GM12878 (cell line): ENCODE measurements at regions not wholly inside any gene's neighbourhood (a gene's known extent, or its start where the extent isn't known, plus 50 kb on each side); places are given as distances from the start of the nearest gene placed in this dataset.

Experiments
- ATAC-seq: fragments of 200-7000 bp; cut with Tn5 transposase; 3 replicates; pipeline ENCODE4 v1.9.1; 2020; ENCODE audit warnings: mild to moderate bottlenecking, moderate library complexity
- BruUV-seq: library from RNA; stranded (reverse); fragments of 400-500 nt; replicated peaks from 2 replicates; lab custom pipeline; 2021; lab: Mats Ljungman, UMichigan
- CTCF ChIA-PET: fragments of 300-600 bp; sonication (Branson Sonifier 250); formaldehyde crosslinking; extraction: SDS; loops from one replicate; lab custom pipeline; 2021; ENCODE audit warnings: inconsistent platforms; lab: Yijun Ruan, JAX
- POLR2A ChIA-PET: fragments of 350-600 bp; formaldehyde crosslinking; extraction: SDS; loops from one replicate; lab custom pipeline; 2021; ENCODE audit warnings: inconsistent platforms; lab: Charles Lee
- RAD21 ChIA-PET: fragments of 300-600 bp; sonication (Branson Sonifier 250); formaldehyde crosslinking; loops from one replicate; lab custom pipeline; 2023; ENCODE audit warnings: antibody characterized with exemption; ENCODE audit not compliant: unreplicated experiment; lab: Charles Lee
- SMC1A ChIA-PET: fragments of 300-600 bp; sonication (Branson Sonifier 250); formaldehyde crosslinking; loops from one replicate; lab custom pipeline; 2023; ENCODE audit not compliant: unreplicated experiment, uncharacterized antibody; lab: Charles Lee
- DNase-seq: peaks from one replicate; pipeline ENCODE4 v3.0.0-alpha.2; 2011; ENCODE audit warnings: low read depth, low spot score
- FAIRE-seq: peaks from 3 replicates; lab custom pipeline; 2011; peaks lifted over from hg19 to GRCh38; lab: Jason Lieb, UNC
- H2AFZ ChIP-seq: 2 replicates; pipeline ENCODE4 v1.6.0; 2011; ENCODE audit warnings: low read depth, low read length, control low read depth; ENCODE audit not compliant: control insufficient read depth
- H3K27ac ChIP-seq: 2 replicates; pipeline ENCODE4 v1.5.1; 2011; ENCODE audit warnings: control low read depth; ENCODE audit not compliant: control insufficient read depth, insufficient read depth
- H3K27me3 ChIP-seq, 2 experiments: replicated peaks in 1 of 2; 2 replicates each; pipeline versions ENCODE4 v1.6.0 to v1.6.1; 2011; ENCODE audit warnings: low read length in 1 of 2; ENCODE audit not compliant: control insufficient read depth in 2 of 2, insufficient read depth in 2 of 2
- H3K36me3 ChIP-seq, 2 experiments: 2 replicates each; pipeline ENCODE4 v1.5.1; 2011; ENCODE audit warnings: low read length in 1 of 2; ENCODE audit not compliant: control insufficient read depth in 2 of 2, insufficient read depth in 2 of 2
- H3K4me1 ChIP-seq: 2 replicates; pipeline ENCODE4 v1.6.1; 2011; ENCODE audit warnings: mild to moderate bottlenecking, low read length, moderate library complexity, mixed read lengths; ENCODE audit not compliant: control insufficient read depth, insufficient read depth
- H3K4me2 ChIP-seq: 2 replicates; pipeline ENCODE4 v1.6.0; 2011; ENCODE audit warnings: control low read depth; ENCODE audit not compliant: control insufficient read depth, insufficient read depth
- H3K4me3 ChIP-seq: fragments of 200-600 bp; sonication (generic); 2 replicates; pipeline ENCODE4 v1.5.1; 2016
- H3K79me2 ChIP-seq: 2 replicates; pipeline ENCODE4 v1.6.0; 2011; ENCODE audit warnings: low read length; ENCODE audit not compliant: control insufficient read depth, insufficient read depth
- H3K9ac ChIP-seq: 2 replicates; pipeline ENCODE4 v1.8.0; 2011; ENCODE audit warnings: low read length, control low read depth, mixed read lengths; ENCODE audit not compliant: control insufficient read depth, insufficient read depth
- H3K9me3 ChIP-seq: replicated peaks from 3 replicates; pipeline ENCODE4 v1.5.1; 2011; ENCODE audit warnings: mild to moderate bottlenecking, low read length; ENCODE audit not compliant: control insufficient read depth, insufficient read depth
- H4K20me1 ChIP-seq: 2 replicates; pipeline ENCODE4 v1.6.0; 2011; ENCODE audit not compliant: control insufficient read depth, insufficient read depth
- ATF7 ChIP-seq: fragments of 450-650 bp; IDR thresholded peaks from 2 replicates; pipeline ENCODE4 v1.6.1; 2016; ENCODE audit warnings: low read depth, mild to moderate bottlenecking
- BCL3 ChIP-seq: IDR thresholded peaks from 2 replicates; pipeline ENCODE4 v1.6.1; 2011; ENCODE audit warnings: borderline replicate concordance, low read depth, mild to moderate bottlenecking, moderate library complexity, low read length; ENCODE audit not compliant: insufficient read depth, poor library complexity, severe bottlenecking
- CREB1 ChIP-seq: IDR thresholded peaks from 2 replicates; pipeline ENCODE4 v1.6.1; 2012; ENCODE audit warnings: low read depth, mild to moderate bottlenecking, inconsistent platforms
- E4F1 ChIP-seq: fragments of 450-650 bp; IDR thresholded peaks from 2 replicates; pipeline ENCODE4 v1.6.1; 2018; ENCODE audit warnings: borderline replicate concordance, mild to moderate bottlenecking; ENCODE audit not compliant: partially characterized antibody
- EP300 ChIP-seq, 2 experiments: fragments of 150-350 bp in 1 of 2; IDR thresholded peaks; 2 replicates each; pipeline ENCODE4 v1.6.1; 2011 to 2012; ENCODE audit warnings: low read depth in 2 of 2, low read length in 2 of 2, borderline replicate concordance in 1 of 2, improper control_type of control experiment in 1 of 2, inconsistent platforms in 1 of 2; ENCODE audit not compliant: control insufficient read depth in 1 of 2
- GABPA ChIP-seq: IDR thresholded peaks from 2 replicates; pipeline ENCODE4 v1.6.1; 2014; ENCODE audit warnings: antibody characterized with exemption, low read depth, mild to moderate bottlenecking, inconsistent platforms
- IKZF1 ChIP-seq: fragments of 450-650 bp; conservative IDR thresholded peaks from 2 replicates; pipeline ENCODE4 v1.6.1; 2017; ENCODE audit warnings: antibody characterized with exemption, mild to moderate bottlenecking
- IKZF2 ChIP-seq, 2 experiments: fragments of 450-650 bp; IDR thresholded peaks; 2 replicates each; pipeline ENCODE4 v1.6.1; 2017; ENCODE audit warnings: mild to moderate bottlenecking in 2 of 2, moderate library complexity in 2 of 2
- KLF5 ChIP-seq: fragments of 450-650 bp; IDR thresholded peaks from 2 replicates; pipeline ENCODE4 v1.6.1; 2014; ENCODE audit warnings: mild to moderate bottlenecking; ENCODE audit not compliant: partially characterized antibody
- NR2C1 ChIP-seq: fragments of 450-650 bp; IDR thresholded peaks from 2 replicates; pipeline ENCODE4 v1.6.1; 2017; ENCODE audit warnings: antibody characterized with exemption, mild to moderate bottlenecking, moderate library complexity
- NRF1 ChIP-seq: conservative IDR thresholded peaks from 2 replicates; pipeline ENCODE4 v1.6.1; 2011; ENCODE audit warnings: mild to moderate bottlenecking, low read depth, low read length, improper control_type of control experiment
- PAX8 ChIP-seq: fragments of 450-650 bp; IDR thresholded peaks from 2 replicates; pipeline ENCODE4 v1.6.1; 2017; ENCODE audit warnings: mild to moderate bottlenecking, moderate library complexity
- POLR2AphosphoS2 ChIP-seq: IDR thresholded peaks from 2 replicates; pipeline ENCODE4 v1.6.1; 2011; ENCODE audit warnings: low read depth, mild to moderate bottlenecking, low read length, improper control_type of control experiment, moderate library complexity
- RUNX3 ChIP-seq: IDR thresholded peaks from 2 replicates; pipeline ENCODE4 v1.6.1; 2012; ENCODE audit warnings: low read length, inconsistent platforms
- TCF3 ChIP-seq: IDR thresholded peaks from 2 replicates; pipeline ENCODE4 v1.6.1; 2012; ENCODE audit warnings: low read depth, mild to moderate bottlenecking, low read length, borderline replicate concordance; ENCODE audit not compliant: insufficient read depth
- USF1 ChIP-seq: IDR thresholded peaks from 2 replicates; pipeline ENCODE4 v1.6.1; 2011; ENCODE audit warnings: borderline replicate concordance, low read depth, mild to moderate bottlenecking, moderate library complexity, mixed read lengths, low read length; ENCODE audit not compliant: insufficient read depth; ENCODE audit errors: extremely low read length
- ZNF207 ChIP-seq: fragments of 450-650 bp; IDR thresholded peaks from 2 replicates; pipeline ENCODE4 v1.6.1; 2014; ENCODE audit warnings: antibody characterized with exemption, mild to moderate bottlenecking, borderline replicate concordance
- ZNF384 ChIP-seq: IDR thresholded peaks from 2 replicates; pipeline ENCODE4 v1.6.1; 2012; ENCODE audit warnings: low read depth, mild to moderate bottlenecking, low read length, improper control_type of control experiment, borderline replicate concordance
- WGBS: methylation state at CpG from one replicate; pipeline ENCODE4 v1.1.6; 2016; ENCODE audit warnings: low lambda C conversion rate; ENCODE audit not compliant: insufficient replicate concordance, insufficient coverage; ENCODE audit errors: missing lambda C conversion rate; 5-methylcytosine and 5-hydroxymethylcytosine counted together
- in situ Hi-C: fragments of 300-500 bp; cut with MboI; formaldehyde crosslinking; loops from 9 replicates; pipeline ENCODE4 v1.14.3; 2018; ENCODE audit warnings: mixed read lengths
- intact Hi-C: fragments of 100-400 bp; cut with micrococcal nuclease; formaldehyde crosslinking; loops from one replicate; pipeline ENCODE4 v1.14.2; 2022; ENCODE audit not compliant: unreplicated experiment
- TF ChIP-seq, protein P1 (sequence below): fragments of 450-650 bp; IDR thresholded peaks from 2 replicates; pipeline ENCODE4 v1.6.1; 2017; ENCODE audit warnings: low read depth, mild to moderate bottlenecking, moderate library complexity

- SMC1A ChIA-PET = no interaction called here
- H3K4me2 ChIP-seq = no peak overlapping the region
- DNase-seq = no peak
- H3K9me3 ChIP-seq = peaks cover 2% of the 10 kb centered on the region; the same call in 2 of the 3 replicates
- no peaks in the 10 kb centered on the region for H4K20me1 ChIP-seq
- 37% methylated on average over 3 of the region's 3 CpGs for WGBS
- FAIRE-seq = no peak
- no peaks in the 10 kb centered on the region for H3K79me2 ChIP-seq
- CTCF ChIA-PET = interaction anchor here (0.7 to 1.2 kb wide), 2 partner anchors 18 to 62 kb away, joined by 3 read pairs; no protein-coding TSS in a partner anchor
- peak; percentile 15 for ATAC-seq
- intact Hi-C loops = no loop called here
- in situ Hi-C loops = no loop called here
- no TSS peak for BruUV-seq
- POLR2A ChIA-PET = no interaction called here
- no peaks in the 10 kb centered on the region for H3K27me3 ChIP-seq
- H3K4me1 ChIP-seq = peaks cover 10% of the 10 kb centered on the region
- no peak overlapping the region for H3K4me3 ChIP-seq
- H3K27ac ChIP-seq = no peak overlapping the region
- H2AFZ ChIP-seq = no peak overlapping the region
- H3K36me3 ChIP-seq = no peaks in the 10 kb centered on the region
- H3K9ac ChIP-seq = no peak overlapping the region
- RAD21 ChIA-PET = no interaction called here
- TF ChIP-seq KLF5 = no peak
- no peak for TF ChIP-seq IKZF1
- no peak for TF ChIP-seq GABPA
- TF ChIP-seq BCL3 = no peak
- TF ChIP-seq CREB1 = peak; percentile 32; the same call in 1 of the 2 replicates
- no peak for TF ChIP-seq ZNF207
- peak; percentile 75 for TF ChIP-seq RUNX3
- TF ChIP-seq ATF7 = peak; percentile 41; the same call in 1 of the 2 replicates
- no peak for TF ChIP-seq POLR2AphosphoS2
- TF ChIP-seq IKZF2 (IDR thresholded peaks at IDR 0.05) = peak; percentile 38 to 40; a peak in 3 of 4 replicates
- no peak for TF ChIP-seq NR2C1
- TF ChIP-seq PAX8 = no peak
- no peak for TF ChIP-seq USF1
- no peak for TF ChIP-seq EP300 (IDR thresholded peaks at IDR 0.05; ENCODE audit: borderline replicate concordance in 1 of 2, control insufficient read depth in 1 of 2, low read depth in 2 of 2, low read length in 2 of 2)
- TF ChIP-seq E4F1 = no peak
- no peak for TF ChIP-seq NRF1
- TF ChIP-seq, protein P1, sequence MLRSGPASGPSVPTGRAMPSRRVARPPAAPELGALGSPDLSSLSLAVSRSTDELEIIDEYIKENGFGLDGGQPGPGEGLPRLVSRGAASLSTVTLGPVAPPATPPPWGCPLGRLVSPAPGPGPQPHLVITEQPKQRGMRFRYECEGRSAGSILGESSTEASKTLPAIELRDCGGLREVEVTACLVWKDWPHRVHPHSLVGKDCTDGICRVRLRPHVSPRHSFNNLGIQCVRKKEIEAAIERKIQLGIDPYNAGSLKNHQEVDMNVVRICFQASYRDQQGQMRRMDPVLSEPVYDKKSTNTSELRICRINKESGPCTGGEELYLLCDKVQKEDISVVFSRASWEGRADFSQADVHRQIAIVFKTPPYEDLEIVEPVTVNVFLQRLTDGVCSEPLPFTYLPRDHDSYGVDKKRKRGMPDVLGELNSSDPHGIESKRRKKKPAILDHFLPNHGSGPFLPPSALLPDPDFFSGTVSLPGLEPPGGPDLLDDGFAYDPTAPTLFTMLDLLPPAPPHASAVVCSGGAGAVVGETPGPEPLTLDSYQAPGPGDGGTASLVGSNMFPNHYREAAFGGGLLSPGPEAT = peak; percentile 46; the same call in 1 of the 2 replicates
- no peak for TF ChIP-seq TCF3
- TF ChIP-seq ZNF384 = peak; percentile 56; the same call in 1 of the 2 replicates
Observed at GRCh38 chr6:154611241-154611640, 100.8 kb upstream of the CNKSR3 start.
